IPS-15b (cell line): ENCODE measurements at regions not wholly inside any gene's neighbourhood (a gene's known extent, or its start where the extent isn't known, plus 50 kb on each side); places are given as distances from the start of the nearest gene placed in this dataset.
"Not testable (repeated sequence)": the region's sequence is repeated elsewhere in the genome, so short reads cannot be mapped to it uniquely, and the experiment has no call there.

ENCODE experiments used
- H3K27me3 ChIP-seq: one replicate; pipeline ENCODE4 v1.6.1; 2013; ENCODE audit warnings: low read length; ENCODE audit not compliant: control insufficient read depth, insufficient read depth
- H3K36me3 ChIP-seq: one replicate; pipeline ENCODE4 v1.6.1; 2013; ENCODE audit warnings: low read length; ENCODE audit not compliant: control insufficient read depth, insufficient read depth
- H3K4me1 ChIP-seq: one replicate; pipeline ENCODE4 v1.6.1; 2013; ENCODE audit warnings: mild to moderate bottlenecking, low read length; ENCODE audit not compliant: control insufficient read depth, insufficient read depth
- H3K4me3 ChIP-seq: one replicate; pipeline ENCODE4 v1.5.1; 2013; ENCODE audit warnings: low read depth, low read length
- H3K9ac ChIP-seq: one replicate; pipeline ENCODE4 v1.6.1; 2013; ENCODE audit warnings: low read depth, mild to moderate bottlenecking, low read length
- H3K9me3 ChIP-seq: one replicate; pipeline ENCODE4 v1.6.1; 2013; ENCODE audit warnings: mild to moderate bottlenecking, low read length; ENCODE audit not compliant: control insufficient read depth, insufficient read depth

- H3K36me3 ChIP-seq, H3K27me3 ChIP-seq, H3K9me3 ChIP-seq, H3K4me3 ChIP-seq, H3K9ac ChIP-seq, H3K4me1 ChIP-seq: not testable (repeated sequence)
Measured at GRCh38 chr11:80257319-80258015, 816.6 kb upstream of the TENM4 start.

- H3K4me1 ChIP-seq = no peaks in the 10 kb centered on the region
- no peaks in the 10 kb centered on the region for H3K27me3 ChIP-seq
- no peak overlapping the region for H3K4me3 ChIP-seq
Measured at GRCh38 chr11:80255021-80255420, 814.2 kb upstream of the TENM4 start.

GRCh38 chr11:80241766-80242165 lies 800.9 kb upstream of the TENM4 start:
- Histone ChIP-seq H3K9ac (no peak overlapping the region), H3K9me3 (no peaks in the 10 kb centered on the region), H3K27me3 (no peaks in the 10 kb centered on the region), H3K4me1 (no peaks in the 10 kb centered on the region), H3K36me3 (no peaks in the 10 kb centered on the region), H3K4me3 (no peak overlapping the region)

More at GRCh38 chr11:80255021-80255420, 814.2 kb upstream of the TENM4 start:
- no peaks in the 10 kb centered on the region for H3K9me3 ChIP-seq
- no peaks in the 10 kb centered on the region for H3K36me3 ChIP-seq
- no peak overlapping the region for H3K9ac ChIP-seq

GRCh38 chr11:80240245-80240644 lies 799.4 kb upstream of the TENM4 start:
- Histone ChIP-seq H3K4me1 (no peaks in the 10 kb centered on the region), H3K36me3 (no peaks in the 10 kb centered on the region), H3K9me3 (no peaks in the 10 kb centered on the region), H3K27me3 (no peaks in the 10 kb centered on the region), H3K4me3 (no peak overlapping the region), H3K9ac (no peak overlapping the region)

GRCh38 chr11:80239217-80239616 lies 798.4 kb upstream of the TENM4 start:
- H3K4me3 ChIP-seq = no peak overlapping the region
- no peaks in the 10 kb centered on the region for H3K36me3 ChIP-seq
- no peaks in the 10 kb centered on the region for H3K4me1 ChIP-seq
- no peak overlapping the region for H3K9ac ChIP-seq
- H3K9me3 ChIP-seq = no peaks in the 10 kb centered on the region
- no peaks in the 10 kb centered on the region for H3K27me3 ChIP-seq

- Histone ChIP-seq H3K4me3 (no peak overlapping the region), H3K9ac (no peak overlapping the region), H3K27me3 (no peaks in the 10 kb centered on the region), H3K4me1 (no peaks in the 10 kb centered on the region), H3K36me3 (no peaks in the 10 kb centered on the region), H3K9me3 (peaks cover 3% of the 10 kb centered on the region)
Measured at GRCh38 chr11:80227915-80228314, 787.1 kb upstream of the TENM4 start.

- Histone ChIP-seq H3K4me1 (no peaks in the 10 kb centered on the region), H3K27me3 (no peaks in the 10 kb centered on the region), H3K9ac (no peak overlapping the region), H3K36me3 (no peaks in the 10 kb centered on the region), H3K9me3 (no peaks in the 10 kb centered on the region), H3K4me3 (no peak overlapping the region)
Measured at GRCh38 chr11:80214413-80214812, 773.6 kb upstream of the TENM4 start.

GRCh38 chr11:80211673-80212072 lies 770.8 kb upstream of the TENM4 start:
- Histone ChIP-seq H3K4me1 (no peaks in the 10 kb centered on the region), H3K36me3 (no peaks in the 10 kb centered on the region), H3K9ac (no peak overlapping the region), H3K4me3 (no peak overlapping the region), H3K27me3 (no peaks in the 10 kb centered on the region), H3K9me3 (no peaks in the 10 kb centered on the region)

- Histone ChIP-seq H3K9ac (no peak overlapping the region), H3K27me3 (no peaks in the 10 kb centered on the region), H3K4me3 (no peak overlapping the region), H3K9me3 (no peaks in the 10 kb centered on the region), H3K4me1 (no peaks in the 10 kb centered on the region), H3K36me3 (no peaks in the 10 kb centered on the region)
Measured at GRCh38 chr11:80204021-80204420, 763.2 kb upstream of the TENM4 start.

GRCh38 chr11:80196932-80197554 lies 756.2 kb upstream of the TENM4 start:
- Histone ChIP-seq H3K4me3 (no peak overlapping the region), H3K27me3 (no peaks in the 10 kb centered on the region), H3K9me3 (no peaks in the 10 kb centered on the region), H3K9ac (no peak overlapping the region), H3K36me3 (no peaks in the 10 kb centered on the region), H3K4me1 (peaks cover 12% of the 10 kb centered on the region)

- Histone ChIP-seq H3K9ac (no peak overlapping the region), H3K27me3 (no peaks in the 10 kb centered on the region), H3K36me3 (no peaks in the 10 kb centered on the region), H3K4me1 (peaks cover 12% of the 10 kb centered on the region), H3K9me3 (no peaks in the 10 kb centered on the region), H3K4me3 (no peak overlapping the region)
Measured at GRCh38 chr11:80196041-80196440, 755.2 kb upstream of the TENM4 start.

GRCh38 chr11:80194625-80195024 lies 753.8 kb upstream of the TENM4 start:
- Histone ChIP-seq H3K36me3 (no peaks in the 10 kb centered on the region), H3K4me1 (peaks cover 14% of the 10 kb centered on the region), H3K9ac (no peak overlapping the region), H3K27me3 (no peaks in the 10 kb centered on the region), H3K4me3 (no peak overlapping the region), H3K9me3 (no peaks in the 10 kb centered on the region)
